OCI-LY1 (cell line): ENCODE measurements at regions not wholly inside any gene's neighbourhood (a gene's known extent, or its start where the extent isn't known, plus 50 kb on each side); places are given as distances from the start of the nearest gene placed in this dataset.

ENCODE experiments used
- H2AFZ ChIP-seq: fragments of 200-600 bp; sonication (generic), shearing (Covaris generic); 2 replicates; pipeline ENCODE4 v1.6.0; 2014; ENCODE audit warnings: antibody characterized with exemption, mild to moderate bottlenecking, low read length
- H3F3A ChIP-seq: fragments of 200-600 bp; sonication (generic), shearing (Covaris generic); 2 replicates; pipeline ENCODE4 v1.6.0; 2014; ENCODE audit warnings: mild to moderate bottlenecking, antibody characterized with exemption, low read length, moderate library complexity; ENCODE audit not compliant: insufficient read depth
- H3K27ac ChIP-seq: fragments of 200-600 bp; sonication (generic); 2 replicates; pipeline ENCODE4 v1.5.1; 2014; ENCODE audit warnings: low read length, mixed run types, mild to moderate bottlenecking, low read depth; ENCODE audit not compliant: poor library complexity, severe bottlenecking
- H3K27me3 ChIP-seq: fragments of 200-600 bp; sonication (generic); 2 replicates; pipeline ENCODE4 v1.6.0; 2014; ENCODE audit warnings: antibody characterized with exemption, mild to moderate bottlenecking, low read length, moderate library complexity; ENCODE audit not compliant: insufficient read depth
- H3K36me3 ChIP-seq: fragments of 200-600 bp; sonication (generic); 2 replicates; pipeline ENCODE4 v1.6.1; 2014; ENCODE audit warnings: mild to moderate bottlenecking, antibody characterized with exemption, low read length, moderate library complexity, mixed read lengths; ENCODE audit not compliant: insufficient read depth
- H3K4me1 ChIP-seq: fragments of 200-600 bp; sonication (generic); 2 replicates; pipeline ENCODE4 v1.5.1; 2014; ENCODE audit warnings: mild to moderate bottlenecking, low read length, moderate library complexity; ENCODE audit not compliant: insufficient read depth, severe bottlenecking
- H3K4me2 ChIP-seq: fragments of 200-600 bp; sonication (generic), shearing (Covaris generic); 2 replicates; pipeline ENCODE4 v1.6.1; 2014; ENCODE audit warnings: low read length
- H3K4me3 ChIP-seq: fragments of 200-600 bp; sonication (generic); 2 replicates; pipeline ENCODE4 v1.5.1; 2014; ENCODE audit warnings: low read length, low read depth, mild to moderate bottlenecking, mixed read lengths; ENCODE audit not compliant: poor library complexity, severe bottlenecking
- H3K79me2 ChIP-seq: fragments of 200-600 bp; shearing (Covaris generic); 2 replicates; pipeline ENCODE4 v1.6.1; 2016; ENCODE audit warnings: mixed run types, low read length, mixed read lengths; ENCODE audit not compliant: insufficient read depth
- H3K9ac ChIP-seq: fragments of 200-600 bp; sonication (generic), shearing (Covaris generic); 2 replicates; pipeline ENCODE4 v1.6.1; 2014; ENCODE audit warnings: mild to moderate bottlenecking, low read length, mixed read lengths
- H3K9me2 ChIP-seq: fragments of 200-600 bp; sonication (generic), shearing (Covaris generic); 2 replicates; pipeline ENCODE4 v1.6.1; 2014; ENCODE audit warnings: low read depth, mild to moderate bottlenecking, low read length, mixed read lengths
- H3K9me3 ChIP-seq: fragments of 200-600 bp; shearing (Covaris generic); 2 replicates; pipeline ENCODE4 v1.6.1; 2014; ENCODE audit warnings: low read length, mixed read lengths
- H4K20me1 ChIP-seq: fragments of 200-600 bp; sonication (generic), shearing (Covaris generic); 2 replicates; pipeline ENCODE4 v1.6.0; 2016; ENCODE audit warnings: mild to moderate bottlenecking, low read length; ENCODE audit not compliant: insufficient read depth
- EZH2 ChIP-seq: fragments of 200-600 bp; sonication (generic), shearing (Covaris generic); IDR thresholded peaks from 2 replicates; pipeline ENCODE4 v1.8.0; 2017; ENCODE audit warnings: borderline replicate concordance, mixed run types, mild to moderate bottlenecking, antibody characterized with exemption, low read length, moderate library complexity, mixed read lengths
- TF ChIP-seq, protein P1 (sequence below): fragments of 200-600 bp; sonication (generic), shearing (Covaris generic); IDR thresholded peaks from 2 replicates; pipeline ENCODE4 v1.5.1; 2017; ENCODE audit warnings: mild to moderate bottlenecking, antibody characterized with exemption, low read length, moderate library complexity, mixed read lengths

DNA sequence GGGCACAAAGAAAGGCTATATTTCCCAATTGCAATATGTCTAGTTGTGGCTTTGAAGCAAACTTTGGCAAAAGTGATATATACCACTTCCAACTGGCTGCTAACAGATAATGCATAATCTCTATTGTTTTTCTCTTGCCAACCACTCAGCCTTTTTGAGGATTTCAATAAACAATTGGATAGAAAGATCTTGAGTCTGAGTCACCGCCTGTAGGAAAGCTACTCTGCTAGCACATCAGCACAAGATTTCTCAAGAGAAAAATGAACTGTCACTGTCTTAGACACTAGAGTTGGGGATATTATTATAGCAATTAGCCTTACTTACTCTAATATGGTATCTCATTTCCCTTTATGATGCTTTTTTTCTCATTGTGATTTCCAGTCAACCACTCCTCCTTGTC lies 119.7 kb downstream of the SST start:
- Histone ChIP-seq H3K4me3 (no peak overlapping the region), H3F3A (no peaks in the 10 kb centered on the region), H3K4me2 (no peak overlapping the region), H2AFZ (no peak overlapping the region), H3K36me3 (no peaks in the 10 kb centered on the region), H3K79me2 (no peaks in the 10 kb centered on the region), H3K27ac (no peak overlapping the region), H4K20me1 (no peaks in the 10 kb centered on the region), H3K4me1 (no peaks in the 10 kb centered on the region), H3K9ac (no peak overlapping the region), H3K27me3 (no peaks in the 10 kb centered on the region), H3K9me2 (no peaks in the 10 kb centered on the region), H3K9me3 (no peaks in the 10 kb centered on the region)
- no peak for TF ChIP-seq EZH2
- TF ChIP-seq, protein P1, sequence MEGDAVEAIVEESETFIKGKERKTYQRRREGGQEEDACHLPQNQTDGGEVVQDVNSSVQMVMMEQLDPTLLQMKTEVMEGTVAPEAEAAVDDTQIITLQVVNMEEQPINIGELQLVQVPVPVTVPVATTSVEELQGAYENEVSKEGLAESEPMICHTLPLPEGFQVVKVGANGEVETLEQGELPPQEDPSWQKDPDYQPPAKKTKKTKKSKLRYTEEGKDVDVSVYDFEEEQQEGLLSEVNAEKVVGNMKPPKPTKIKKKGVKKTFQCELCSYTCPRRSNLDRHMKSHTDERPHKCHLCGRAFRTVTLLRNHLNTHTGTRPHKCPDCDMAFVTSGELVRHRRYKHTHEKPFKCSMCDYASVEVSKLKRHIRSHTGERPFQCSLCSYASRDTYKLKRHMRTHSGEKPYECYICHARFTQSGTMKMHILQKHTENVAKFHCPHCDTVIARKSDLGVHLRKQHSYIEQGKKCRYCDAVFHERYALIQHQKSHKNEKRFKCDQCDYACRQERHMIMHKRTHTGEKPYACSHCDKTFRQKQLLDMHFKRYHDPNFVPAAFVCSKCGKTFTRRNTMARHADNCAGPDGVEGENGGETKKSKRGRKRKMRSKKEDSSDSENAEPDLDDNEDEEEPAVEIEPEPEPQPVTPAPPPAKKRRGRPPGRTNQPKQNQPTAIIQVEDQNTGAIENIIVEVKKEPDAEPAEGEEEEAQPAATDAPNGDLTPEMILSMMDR: no peak

DNA sequence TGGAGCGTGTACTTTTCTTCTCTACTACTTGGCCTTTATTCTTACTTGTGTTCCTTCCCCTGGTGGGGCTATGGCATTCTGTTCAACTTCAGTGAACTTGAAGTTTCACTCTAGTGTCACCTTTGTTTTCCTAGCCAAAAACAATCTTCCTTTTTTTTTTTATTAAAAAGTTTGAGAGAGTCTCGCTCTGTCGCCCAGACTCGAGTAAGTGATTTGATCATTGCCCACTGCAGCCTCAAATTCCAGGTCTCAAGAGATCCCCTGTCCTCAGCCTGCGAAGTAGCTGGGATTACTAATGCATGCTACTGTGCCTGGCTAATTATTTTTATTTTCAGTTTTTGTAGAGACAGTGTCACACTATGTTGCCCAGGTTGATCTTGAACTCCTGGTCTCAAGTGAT lies 124.8 kb downstream of the SST start:
- Histone ChIP-seq H3K36me3 (no peaks in the 10 kb centered on the region), H3K9me3 (no peaks in the 10 kb centered on the region), H3K4me3 (no peak overlapping the region), H3K4me1 (no peaks in the 10 kb centered on the region), H3F3A (no peaks in the 10 kb centered on the region), H3K27me3 (no peaks in the 10 kb centered on the region), H3K9me2 (no peaks in the 10 kb centered on the region), H3K9ac (no peak overlapping the region), H3K79me2 (no peaks in the 10 kb centered on the region), H4K20me1 (no peaks in the 10 kb centered on the region), H2AFZ (no peak overlapping the region), H3K4me2 (no peak overlapping the region), H3K27ac (no peak overlapping the region)
- no peak for TF ChIP-seq EZH2
- TF ChIP-seq, protein P1: no peak

DNA sequence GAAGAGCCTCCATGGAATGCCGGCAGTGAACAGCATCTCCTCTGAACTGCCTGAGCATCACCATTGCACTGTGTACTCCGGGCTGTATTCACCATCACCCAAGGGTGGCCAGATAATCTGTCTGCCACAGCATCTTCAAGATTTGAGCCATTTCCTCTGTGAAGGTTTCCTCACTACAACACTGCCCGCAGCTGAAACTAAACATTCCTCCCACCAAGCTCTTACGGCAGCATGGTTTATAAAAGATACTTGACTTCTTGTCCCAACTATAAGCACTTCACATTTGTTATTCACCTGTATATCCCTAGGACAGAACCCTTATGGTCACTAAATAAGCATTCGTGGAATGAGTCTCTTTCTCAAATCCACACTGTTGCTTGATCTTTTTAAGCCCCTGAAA lies 125.9 kb downstream of the SST start:
- Histone ChIP-seq H3K9me2 (no peaks in the 10 kb centered on the region), H3K4me2 (no peak overlapping the region), H3K9me3 (no peaks in the 10 kb centered on the region), H3K27me3 (no peaks in the 10 kb centered on the region), H2AFZ (no peak overlapping the region), H3K4me3 (no peak overlapping the region), H3F3A (no peaks in the 10 kb centered on the region), H3K9ac (no peak overlapping the region), H4K20me1 (no peaks in the 10 kb centered on the region), H3K79me2 (no peaks in the 10 kb centered on the region), H3K36me3 (no peaks in the 10 kb centered on the region), H3K4me1 (no peaks in the 10 kb centered on the region), H3K27ac (no peak overlapping the region)
- TF ChIP-seq, protein P1: no peak
- TF ChIP-seq EZH2: no peak
